Gastroesophageal sphincter (tissue), 4 donors: ENCODE measurements at regions not wholly inside any gene's neighbourhood (a gene's known extent, or its start where the extent isn't known, plus 50 kb on each side); places are given as distances from the start of the nearest gene placed in this dataset.
A peak's percentile ranks its signal among the peaks of the same experiment; 100 is the strongest.

Experiments used
- ATAC-seq: fragments of 150-250 bp; one replicate; pipeline ENCODE4 v1.9.1; 2016; ENCODE audit warnings: mild to moderate bottlenecking, moderate library complexity
- H3K27ac ChIP-seq, 4 donors: fragments of 200-600 bp; sonication (generic) in 3 of 4; 1 replicate in 3 of 4; 2 replicates in 1 of 4; pipeline ENCODE4 v1.5.1; 2016 to 2019
- H3K27me3 ChIP-seq: fragments of 200-600 bp; sonication (generic); one replicate; pipeline ENCODE4 v1.5.1; 2019
- H3K36me3 ChIP-seq, 2 donors: fragments of 200-600 bp; sonication (generic); one replicate each; pipeline ENCODE4 v1.5.1; 2019; ENCODE audit warnings: control low read depth in 1 of 2
- H3K4me1 ChIP-seq, 3 donors: fragments of 200-600 bp; sonication (generic); 1 replicate in 2 of 3; 2 replicates in 1 of 3; pipeline ENCODE4 v1.5.1; 2016 to 2019; ENCODE audit warnings: control low read depth in 2 of 3
- H3K4me3 ChIP-seq, 2 donors: fragments of 200-600 bp; sonication (generic); one replicate each; pipeline ENCODE4 v1.5.1; 2019; ENCODE audit warnings: mild to moderate bottlenecking in 1 of 2, moderate library complexity in 1 of 2
- H3K9me3 ChIP-seq, 3 donors: fragments of 200-600 bp; sonication (generic); one replicate each; pipeline ENCODE4 v1.5.1; 2017 to 2019; ENCODE audit warnings: control low read depth in 2 of 3
- CTCF ChIP-seq, 4 experiments: fragments of 200-600 bp in 2 of 4; fragments of 450-650 bp in 2 of 4; sonication (generic) in 1 of 4; IDR thresholded peaks; one replicate each; pipeline ENCODE4 v1.5.1; 2017 to 2019; ENCODE audit warnings: antibody characterized with exemption in 4 of 4, mild to moderate bottlenecking in 2 of 4, moderate library complexity in 2 of 4
- EP300 ChIP-seq: sonication (generic); formaldehyde crosslinking; IDR thresholded peaks from one replicate; pipeline ENCODE4 v1.6.1; 2017; ENCODE audit warnings: antibody characterized with exemption, mild to moderate bottlenecking
- POLR2A ChIP-seq, 2 donors: fragments of 450-650 bp; IDR thresholded peaks; one replicate each; pipeline ENCODE4 v1.6.1; 2017; ENCODE audit warnings: antibody characterized with exemption in 2 of 2, mild to moderate bottlenecking in 2 of 2, moderate library complexity in 1 of 2
- POLR2AphosphoS5 ChIP-seq: sonication (generic); formaldehyde crosslinking; IDR thresholded peaks from one replicate; pipeline ENCODE4 v1.6.1; 2017; ENCODE audit warnings: antibody characterized with exemption
- WGBS, 2 donors: methylation state at CpG; one replicate each; pipeline ENCODE4 v1.1.5; 2018; ENCODE audit warnings: low coverage in 1 of 2; 5-methylcytosine and 5-hydroxymethylcytosine counted together

- H3K36me3 ChIP-seq = no peaks in the 10 kb centered on the region
- H3K27me3 ChIP-seq = peaks cover 5% of the 10 kb centered on the region
- H3K4me1 ChIP-seq = no peaks in the 10 kb centered on the region
- ATAC-seq = no peak
- TF ChIP-seq POLR2A (IDR thresholded peaks at IDR 0.05) (no peak), POLR2AphosphoS5 (no peak), CTCF (IDR thresholded peaks at IDR 0.05) (no peak), EP300 (no peak)
- no peak overlapping the region for H3K4me3 ChIP-seq
- 64% methylated on average over 1 of the region's 1 CpG; no CpG with 5 or more reads in 1 of the 2 donors for WGBS, 2 donors
- H3K9me3 ChIP-seq = no peaks in the 10 kb centered on the region
- H3K27ac ChIP-seq = no peak overlapping the region
These were observed 223.4 kb downstream of the DRD1 start for GRCh38 chr5:175220549-175220948.

- WGBS, 2 donors = 7 to 10% methylated on average over 2 of the region's 2 CpGs
- Histone ChIP-seq H3K9me3 (no peaks in the 10 kb centered on the region), H3K36me3 (no peaks in the 10 kb centered on the region), H3K4me1 (no peaks in the 10 kb centered on the region), H3K27me3 (peaks cover 5% of the 10 kb centered on the region), H3K4me3 (no peak overlapping the region), H3K27ac (no peak overlapping the region)
- no peak for TF ChIP-seq CTCF (IDR thresholded peaks at IDR 0.05)
- TF ChIP-seq POLR2AphosphoS5 = no peak
- no peak for TF ChIP-seq EP300
- no peak for TF ChIP-seq POLR2A (IDR thresholded peaks at IDR 0.05)
- ATAC-seq = no peak
These were observed 224.6 kb downstream of the DRD1 start for GRCh38 chr5:175219366-175219765.

- no peak overlapping the region for H3K4me3 ChIP-seq
- TF ChIP-seq POLR2AphosphoS5 = peak; percentile 73
- TF ChIP-seq EP300 = no peak
- no peak overlapping the region for H3K27ac ChIP-seq
- H3K4me1 ChIP-seq = no peaks in the 10 kb centered on the region
- H3K36me3 ChIP-seq = no peaks in the 10 kb centered on the region
- WGBS, 2 donors = 46 to 72% methylated on average over 4 to 6 of the region's 6 CpGs
- no peaks in the 10 kb centered on the region for H3K9me3 ChIP-seq
- no peak for ATAC-seq
- H3K27me3 ChIP-seq = peaks cover 5% of the 10 kb centered on the region
These were observed 227.0 kb downstream of the DRD1 start for GRCh38 chr5:175216991-175217390.

GRCh38 chr5:175215906-175216305, 228.1 kb downstream of the DRD1 start:
- WGBS, 2 donors = 53 to 84% methylated on average over 3 to 6 of the region's 11 CpGs
- H3K4me1 ChIP-seq = no peaks in the 10 kb centered on the region
- TF ChIP-seq EP300 (no peak), POLR2AphosphoS5 (no peak), CTCF (IDR thresholded peaks at IDR 0.05) (no peak), POLR2A (IDR thresholded peaks at IDR 0.05) (no peak)
- no peak for ATAC-seq
- H3K9me3 ChIP-seq = no peaks in the 10 kb centered on the region
- peaks cover 5% of the 10 kb centered on the region for H3K27me3 ChIP-seq
- no peak overlapping the region for H3K27ac ChIP-seq
- H3K36me3 ChIP-seq = no peaks in the 10 kb centered on the region
- H3K4me3 ChIP-seq = no peak overlapping the region

- no peak overlapping the region for H3K27ac ChIP-seq
- no peaks in the 10 kb centered on the region for H3K9me3 ChIP-seq
- no peak overlapping the region for H3K4me3 ChIP-seq
- 6 to 8% methylated on average over 2 of the region's 2 CpGs for WGBS, 2 donors
- no peak for TF ChIP-seq EP300
- no peak for TF ChIP-seq POLR2A (IDR thresholded peaks at IDR 0.05)
- peak; percentile 46 for TF ChIP-seq POLR2AphosphoS5
- TF ChIP-seq CTCF (IDR thresholded peaks at IDR 0.05) = no peak
- no peaks in the 10 kb centered on the region for H3K4me1 ChIP-seq
- peaks cover 12% of the 10 kb centered on the region for H3K27me3 ChIP-seq
- no peak for ATAC-seq
- no peaks in the 10 kb centered on the region for H3K36me3 ChIP-seq
These were observed 229.8 kb downstream of the DRD1 start for GRCh38 chr5:175214152-175214551.
